ENCODE measurements at regions not wholly inside any gene's neighbourhood (a gene's known extent, or its start where the extent isn't known, plus 50 kb on each side); places are given as distances from the start of the nearest gene placed in this dataset.

- no peak for DNase-seq
Observed at GRCh38 chr1:96020378-96020777, 701.2 kb upstream of the PTBP2 start.

DNA sequence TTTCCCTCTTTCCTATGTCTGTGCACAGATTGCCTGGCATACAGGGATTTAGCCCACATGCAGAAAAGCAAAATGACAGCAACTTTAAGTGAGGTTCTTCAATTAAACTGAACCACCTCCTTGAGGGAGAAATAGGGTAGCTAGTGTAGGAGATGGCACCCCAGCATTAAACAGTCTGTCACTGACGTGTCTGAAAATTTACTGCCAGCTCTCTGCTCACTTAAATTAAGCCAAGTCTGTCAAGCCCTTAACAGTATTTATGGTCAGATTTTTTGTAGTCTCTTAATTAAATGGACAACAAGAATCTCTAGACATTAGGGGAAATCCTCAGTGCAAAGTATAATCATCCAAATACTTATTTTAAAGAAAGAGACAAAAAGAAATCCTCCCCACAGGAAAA is 696.5 kb upstream of the PTBP2 start:
- no peak for DNase-seq

DNA sequence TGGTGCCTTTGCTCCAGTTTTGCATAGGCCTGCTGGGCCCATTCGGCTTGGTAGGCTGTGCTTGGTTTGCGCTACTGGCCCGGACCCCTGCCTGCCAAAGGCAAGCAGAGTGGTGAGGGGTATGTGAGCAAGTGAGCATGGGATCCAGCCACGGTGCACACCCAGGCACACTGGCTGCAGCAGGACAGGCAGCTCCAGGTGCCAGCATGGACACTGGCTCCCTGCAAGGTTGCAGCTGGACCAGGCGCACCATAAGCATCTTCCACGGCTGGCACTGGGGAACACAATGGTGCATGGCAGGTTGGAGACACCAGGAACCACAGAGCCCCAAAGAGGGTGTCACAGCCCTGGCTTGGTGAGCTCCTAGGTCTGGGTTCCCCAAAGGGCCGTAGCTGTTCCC is 693.5 kb upstream of the PTBP2 start:
- DNase-seq = no peak

DNA sequence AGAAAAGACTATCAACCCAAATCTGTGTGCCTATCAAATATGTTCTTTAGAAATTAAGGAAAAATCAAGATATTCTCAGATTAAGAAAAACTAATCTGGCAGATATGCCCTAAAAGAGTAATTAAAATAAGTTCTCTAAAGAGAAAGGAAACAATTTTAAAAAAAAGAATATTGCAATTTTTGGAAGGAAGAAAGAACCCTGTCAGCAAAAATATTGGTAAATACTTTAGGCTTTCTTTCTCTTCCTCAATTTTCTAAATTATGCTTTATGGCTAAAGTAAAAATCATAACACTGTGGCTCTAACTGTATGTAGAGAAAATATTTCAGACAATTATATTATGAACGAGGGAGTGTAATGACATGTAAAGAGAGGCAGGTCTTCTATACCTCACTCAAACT is 691.3 kb upstream of the PTBP2 start:
- no peak for DNase-seq

DNA sequence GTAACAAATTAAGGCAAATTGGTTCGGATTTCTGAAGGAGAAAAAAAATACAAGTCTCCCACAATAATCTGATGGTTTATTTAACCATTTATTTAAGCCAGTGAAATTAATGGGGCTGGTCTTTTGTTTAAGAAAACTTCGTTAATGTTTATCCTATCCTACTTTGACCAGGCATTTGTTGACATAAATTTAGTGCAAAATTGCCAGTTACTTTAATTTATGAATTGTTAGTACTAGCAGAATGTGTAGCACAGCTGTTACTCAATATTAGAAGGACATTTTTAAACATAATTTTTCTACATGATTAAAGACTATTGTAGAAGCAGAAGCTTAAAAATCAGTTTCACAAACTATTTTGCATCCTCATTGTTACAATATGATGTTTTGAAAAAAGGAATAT is 687.6 kb upstream of the PTBP2 start:
- no peak for DNase-seq

GRCh38 chr1:96036763-96037162 is 684.8 kb upstream of the PTBP2 start:
- DNase-seq = no peak

DNA sequence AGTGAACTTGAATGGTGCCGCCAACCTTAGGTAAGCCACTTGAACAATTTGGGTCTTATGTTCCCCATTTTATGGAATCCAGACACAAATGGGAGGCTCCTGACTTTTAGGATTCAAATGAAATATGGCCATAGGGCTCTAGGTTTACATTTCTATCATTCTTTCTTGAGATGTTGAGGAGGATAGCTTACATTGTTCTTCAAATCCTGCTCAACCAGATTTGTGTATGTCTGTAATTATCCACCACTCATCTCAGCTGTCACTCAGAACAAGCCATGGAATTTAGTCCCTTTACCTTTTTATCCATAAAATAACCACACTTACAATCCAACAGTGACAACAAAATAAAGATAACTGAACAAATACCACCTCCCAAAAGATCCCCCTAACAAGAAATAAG is 682.9 kb upstream of the PTBP2 start:
- no peak for DNase-seq

- no peak for DNase-seq
Observed at GRCh38 chr1:96039910-96040309, 681.7 kb upstream of the PTBP2 start.

GRCh38 chr1:96041470-96041869 is 680.1 kb upstream of the PTBP2 start:
- DNase-seq = no peak

DNA sequence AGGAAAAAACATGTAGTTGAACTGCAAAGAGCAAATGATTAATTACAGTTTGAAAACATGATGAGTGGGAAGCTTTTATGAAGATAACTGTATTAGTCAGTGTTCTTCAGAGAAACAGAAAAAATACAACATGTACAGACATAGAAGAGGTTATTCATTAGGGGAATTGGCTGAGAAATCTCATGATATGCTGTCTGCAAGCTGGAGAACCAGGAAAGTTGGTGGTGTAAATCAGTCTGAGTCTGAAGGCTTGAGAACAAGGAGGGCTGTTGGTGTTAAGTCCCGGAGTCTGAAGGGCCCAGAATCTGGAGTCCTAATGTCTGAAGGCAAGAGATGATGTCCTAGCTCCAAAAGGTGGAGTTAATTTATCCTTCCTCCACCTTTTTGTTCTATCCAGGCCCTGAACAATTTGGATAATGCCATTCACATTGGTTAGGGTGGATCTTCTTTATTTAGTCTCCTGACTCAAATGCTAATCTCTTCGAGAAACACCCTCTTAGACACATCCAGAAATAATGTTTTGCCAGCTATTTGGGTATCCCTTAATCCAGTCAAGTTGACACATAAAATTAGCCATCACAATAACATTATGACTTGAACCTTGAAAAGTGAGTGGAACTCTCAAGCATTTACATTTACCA is 672.9 kb upstream of the PTBP2 start:
- no peak for DNase-seq

- DNase-seq = no peak
Observed at GRCh38 chr1:96049759-96050409, 671.7 kb upstream of the PTBP2 start.

GRCh38 chr1:96059276-96059675 is 662.3 kb upstream of the PTBP2 start:
- DNase-seq = no peak

GRCh38 chr1:96059736-96060135 is 661.8 kb upstream of the PTBP2 start:
- DNase-seq = no peak

- no peak for DNase-seq
Observed at GRCh38 chr1:96060621-96061020, 661.0 kb upstream of the PTBP2 start.

DNA sequence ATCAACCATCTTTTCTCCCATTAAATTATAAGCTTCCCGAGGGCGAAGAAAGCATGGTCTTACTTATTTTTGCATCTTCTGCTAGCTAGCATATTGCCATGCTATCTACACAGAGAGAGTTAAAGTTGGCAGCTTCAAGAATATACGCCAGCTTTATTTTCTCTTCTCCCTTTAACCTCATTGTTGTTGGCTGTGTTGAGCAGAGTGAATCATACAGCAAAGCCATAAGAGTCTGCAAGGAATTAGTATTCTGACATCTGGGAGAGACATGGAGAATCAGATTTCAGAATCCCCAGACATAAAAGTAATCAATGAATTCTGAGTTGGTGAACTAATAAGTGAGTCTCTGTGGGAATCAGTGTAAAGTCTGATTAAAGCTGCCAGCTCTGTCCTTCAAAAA is 649.6 kb upstream of the PTBP2 start:
- no peak for DNase-seq

DNA sequence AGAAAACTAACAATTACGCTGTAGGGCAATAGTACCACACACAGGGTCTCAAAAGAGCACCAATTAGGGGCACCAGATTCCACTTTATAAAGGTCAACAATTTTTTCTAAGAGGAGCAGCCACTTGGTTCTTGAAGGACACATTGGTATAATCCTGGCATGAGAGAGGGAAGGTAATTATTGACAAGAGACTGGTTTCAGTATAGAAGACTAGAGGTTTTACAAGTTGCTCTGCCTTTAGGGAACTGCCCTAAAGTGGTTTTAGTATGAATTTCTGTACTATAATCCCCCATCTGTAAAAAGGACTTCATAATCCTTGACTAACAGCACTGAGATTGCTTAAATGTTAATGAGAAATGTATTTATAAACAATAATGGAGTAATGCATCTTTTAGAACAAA is 648.5 kb upstream of the PTBP2 start:
- no peak for DNase-seq

GRCh38 chr1:96074422-96074821 is 647.2 kb upstream of the PTBP2 start:
- no peak for DNase-seq

GRCh38 chr1:96074876-96075577 is 646.6 kb upstream of the PTBP2 start:
- no peak for DNase-seq

DNA sequence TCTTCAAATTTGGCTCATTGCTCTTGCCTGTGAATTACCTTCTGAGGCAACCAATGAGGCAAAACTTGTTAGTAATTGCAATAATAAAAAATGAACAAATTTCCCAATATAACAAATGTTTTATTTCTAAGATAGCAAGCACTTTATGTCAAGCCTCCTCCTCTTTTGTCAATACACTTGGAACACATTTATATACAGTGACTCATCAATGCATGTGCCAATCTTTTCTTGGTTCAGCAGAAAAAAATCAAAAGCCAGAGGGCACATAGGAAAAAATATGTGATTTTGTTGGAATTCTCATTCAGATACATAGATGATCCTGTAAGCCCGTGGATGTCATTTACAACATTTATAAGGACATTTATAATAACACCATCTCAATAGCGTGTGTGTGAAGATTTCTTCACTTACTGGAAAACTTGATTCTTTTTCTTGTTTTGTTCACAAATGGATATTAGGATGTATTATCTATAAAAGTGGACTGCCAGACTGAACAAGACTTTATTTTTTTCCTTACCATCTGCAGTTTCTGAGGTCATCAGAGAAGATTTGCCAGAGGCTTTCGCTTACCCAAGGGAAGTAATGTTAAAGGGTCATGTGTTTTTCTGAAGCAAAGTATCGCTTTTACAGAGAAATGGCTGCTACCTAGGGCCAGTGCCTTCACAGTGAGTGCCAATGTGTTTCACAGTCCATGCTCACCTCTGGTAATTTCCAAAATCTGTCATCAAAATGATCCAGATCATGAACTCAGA is 645.7 kb upstream of the PTBP2 start:
- no peak for DNase-seq

- DNase-seq = no peak
Observed at GRCh38 chr1:96076589-96076988, 645.0 kb upstream of the PTBP2 start.

GRCh38 chr1:96079581-96079980 is 642.0 kb upstream of the PTBP2 start:
- DNase-seq = no peak

GRCh38 chr1:96080925-96081324 is 640.7 kb upstream of the PTBP2 start:
- DNase-seq = no peak

DNA sequence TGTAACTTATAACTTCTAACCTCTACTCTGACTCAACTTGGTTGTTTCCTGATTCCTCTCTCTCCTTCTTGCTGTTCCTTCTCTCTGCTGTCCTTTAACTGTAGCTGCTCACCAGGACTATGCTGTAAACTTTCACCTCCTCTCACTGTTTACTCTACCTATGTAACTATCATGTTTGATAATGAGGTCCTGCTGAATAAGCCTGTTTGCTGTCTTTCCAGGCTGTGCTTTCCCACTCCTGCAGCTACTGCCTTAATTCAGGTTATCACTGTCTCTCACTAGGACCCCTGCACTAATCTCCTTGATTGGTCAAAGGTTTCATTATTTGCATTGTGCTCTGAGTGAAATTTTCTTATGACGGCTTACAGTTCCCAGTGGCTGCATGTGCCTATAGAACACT is 633.9 kb upstream of the PTBP2 start:
- DNase-seq = no peak

DNA sequence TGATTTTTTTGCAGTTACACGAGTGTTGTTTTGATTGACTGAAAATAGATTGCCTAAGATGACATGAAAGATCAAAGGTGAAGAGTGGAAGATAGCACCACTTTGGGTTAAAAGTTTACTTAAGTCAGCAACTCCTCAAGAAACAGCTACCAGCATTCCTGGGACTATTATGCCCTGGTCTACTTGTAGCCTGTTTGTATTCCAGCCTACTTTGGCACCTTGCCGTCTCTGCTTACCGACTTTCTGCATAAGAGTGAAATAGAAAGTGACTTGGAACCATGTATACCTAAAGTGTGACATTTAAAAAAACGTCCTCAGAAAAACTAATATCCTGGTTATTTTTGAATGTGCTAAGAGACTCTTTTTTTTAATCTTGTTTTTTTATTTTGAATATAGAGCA is 631.5 kb upstream of the PTBP2 start:
- no peak for DNase-seq

Measured in hematopoietic multipotent progenitor cell treated with erythropoietin and hydrocortisone succinate and interleukin-3 and kit ligand, for 8 days (in vitro differentiated cells).